B cell (primary cell): ENCODE measurements at regions not wholly inside any gene's neighbourhood (a gene's known extent, or its start where the extent isn't known, plus 50 kb on each side); places are given as distances from the start of the nearest gene placed in this dataset.

Source experiments
- ATAC-seq: fragments of 200-7000 bp; cut with Tn5 transposase; one replicate; pipeline ENCODE4 v1.10.0; 2021; ENCODE audit warnings: low read depth, mild to moderate bottlenecking, moderate number of reproducible peaks, moderate library complexity
- CTCF ChIA-PET: fragments of 350-600 bp; sonication (Branson Sonifier 250); formaldehyde crosslinking; loops from one replicate; lab custom pipeline; 2021; ENCODE audit warnings: antibody characterized with exemption, inconsistent platforms; lab: Charles Lee
- POLR2A ChIA-PET: fragments of 350-600 bp; sonication (Branson Sonifier 250); formaldehyde crosslinking; loops from one replicate; lab custom pipeline; 2021; ENCODE audit warnings: antibody characterized with exemption; lab: Charles Lee
- DNase-seq: peaks from one replicate; pipeline ENCODE4 v3.0.0; 2013
- H2AFZ ChIP-seq: 2 replicates; pipeline ENCODE4 v1.6.1; 2012; ENCODE audit warnings: mild to moderate bottlenecking, low read depth, low read length; ENCODE audit not compliant: insufficient read depth, poor library complexity, severe bottlenecking
- H3K27ac ChIP-seq, 2 donors: 1 replicate in 1 of 2; 2 replicates in 1 of 2; pipeline ENCODE4 v1.5.1; 2012 to 2013; ENCODE audit warnings: low read length in 2 of 2, mild to moderate bottlenecking in 2 of 2, moderate library complexity in 1 of 2
- H3K27me3 ChIP-seq, 4 experiments: fragments of 200-600 bp in 1 of 4; sonication (generic) in 1 of 4; replicated peaks in 1 of 4; 1 replicate in 2 of 4; 2 replicates in 2 of 4; pipeline versions ENCODE4 v1.6.1 to v1.7.0; 2013 to 2016; ENCODE audit warnings: low read length in 3 of 4, mild to moderate bottlenecking in 2 of 4, mixed read lengths in 1 of 4, moderate library complexity in 1 of 4; ENCODE audit not compliant: insufficient read depth in 4 of 4, control insufficient read depth in 3 of 4; ENCODE audit errors: control extremely low read depth in 1 of 4
- H3K36me3 ChIP-seq, 2 experiments: replicated peaks in 1 of 2; 1 replicate in 1 of 2; 2 replicates in 1 of 2; pipeline versions ENCODE4 v1.6.1 to v1.7.1; 2013; ENCODE audit warnings: low read length in 1 of 2; ENCODE audit not compliant: insufficient read depth in 2 of 2, control insufficient read depth in 1 of 2; ENCODE audit errors: control extremely low read depth in 1 of 2, extremely low read depth in 1 of 2
- H3K4me1 ChIP-seq, 2 donors: fragments of 200-600 bp in 1 of 2; sonication (generic) in 1 of 2; 1 replicate in 1 of 2; 2 replicates in 1 of 2; pipeline versions ENCODE4 v1.5.1 to v1.6.1; 2013 to 2017; ENCODE audit warnings: low read length in 2 of 2; ENCODE audit not compliant: control insufficient read depth in 2 of 2, insufficient read depth in 2 of 2
- H3K4me2 ChIP-seq: replicated peaks from 2 replicates; pipeline ENCODE3; 2012; ENCODE audit warnings: mild to moderate bottlenecking, low read depth, low read length; ENCODE audit not compliant: poor library complexity, severe bottlenecking
- H3K4me3 ChIP-seq, 5 experiments: fragments of 200-600 bp in 1 of 5; sonication (generic) in 1 of 5; 1 replicate in 3 of 5; 2 replicates in 2 of 5; pipeline versions ENCODE4 v1.5.1 to v1.7.0; 2011 to 2016; ENCODE audit warnings: low read length in 4 of 5, mild to moderate bottlenecking in 4 of 5, low read depth in 2 of 5, control low read depth in 1 of 5, moderate library complexity in 1 of 5; ENCODE audit not compliant: insufficient read depth in 1 of 5; ENCODE audit errors: control extremely low read depth in 1 of 5, extremely low read depth in 1 of 5
- H3K79me2 ChIP-seq: fragments of 200-600 bp; sonication (generic); one replicate; pipeline ENCODE4 v1.6.0; 2016; ENCODE audit warnings: low read length; ENCODE audit not compliant: control insufficient read depth, insufficient read depth
- H3K9ac ChIP-seq: fragments of 200-600 bp; sonication (generic); 2 replicates; pipeline ENCODE4 v1.6.1; 2017; ENCODE audit warnings: mild to moderate bottlenecking, low read length, moderate library complexity
- H3K9me3 ChIP-seq, 3 donors: one replicate each; pipeline versions ENCODE4 v1.6.1 to v1.7.1; 2013; ENCODE audit warnings: low read length in 2 of 3; ENCODE audit not compliant: control insufficient read depth in 2 of 3, insufficient read depth in 1 of 3; ENCODE audit errors: control extremely low read depth in 1 of 3
- H4K20me1 ChIP-seq: 2 replicates; pipeline ENCODE4 v1.6.0; 2012; ENCODE audit warnings: mild to moderate bottlenecking, low read length; ENCODE audit not compliant: insufficient read depth, control insufficient read depth, poor library complexity, severe bottlenecking
- H3K27ac Mint-ChIP-seq: one replicate; pipeline ENCODE4 v1.8.0; 2021; ENCODE audit warnings: mixed read lengths
- H3K27me3 Mint-ChIP-seq: one replicate; pipeline ENCODE4 v1.8.0; 2021; ENCODE audit warnings: mixed read lengths
- H3K4me1 Mint-ChIP-seq: one replicate; pipeline ENCODE4 v1.8.0; 2021; ENCODE audit warnings: mixed read lengths
- H3K4me3 Mint-ChIP-seq: one replicate; pipeline ENCODE4 v1.8.0; 2021; ENCODE audit warnings: mixed read lengths
- H3K9me3 Mint-ChIP-seq: one replicate; pipeline ENCODE4 v1.8.0; 2022; ENCODE audit warnings: mixed read lengths; ENCODE audit not compliant: insufficient read depth
- CTCF ChIP-seq: fragments of 200-600 bp; IDR thresholded peaks from one replicate; pipeline ENCODE4 v1.8.0; 2022; ENCODE audit warnings: antibody characterized with exemption, mild to moderate bottlenecking
- EZH2 ChIP-seq: IDR thresholded peaks from 2 replicates; pipeline ENCODE4 v1.6.1; 2012; ENCODE audit warnings: borderline replicate concordance, low read depth, mild to moderate bottlenecking, moderate library complexity, low read length; ENCODE audit not compliant: insufficient read depth, poor library complexity, severe bottlenecking
- WGBS: methylation state at CpG from one replicate; pipeline ENCODE4 v1.1.5; 2013; ENCODE audit warnings: missing lambda C conversion rate; ENCODE audit not compliant: insufficient coverage; 5-methylcytosine and 5-hydroxymethylcytosine counted together
- intact Hi-C: fragments of 100-400 bp; cut with micrococcal nuclease; formaldehyde crosslinking; loops from one replicate; pipeline ENCODE4 v1.10.0; 2022

GRCh38 chr5:8767111-8767510 is 778.8 kb downstream of the SEMA5A start:
- H3K4me1 Mint-ChIP-seq = no peaks in the 10 kb centered on the region
- Histone ChIP-seq H3K27me3 (no peaks in the 10 kb centered on the region), H4K20me1 (no peaks in the 10 kb centered on the region), H3K9ac (no peak overlapping the region), H3K27ac (no peak overlapping the region), H3K4me1 (no peaks in the 10 kb centered on the region), H2AFZ (no peak overlapping the region), H3K79me2 (no peaks in the 10 kb centered on the region), H3K36me3 (no peaks in the 10 kb centered on the region), H3K4me3 (no peak overlapping the region), H3K9me3 (peaks cover 0 to 3% (median 0%) of the 10 kb centered on the region in 3 donors), H3K4me2 (no peak overlapping the region)
- intact Hi-C loops = no loop called here
- no peaks in the 10 kb centered on the region for H3K27me3 Mint-ChIP-seq
- H3K9me3 Mint-ChIP-seq = no peaks in the 10 kb centered on the region
- WGBS = 67% methylated on average over 1 of the region's 3 CpGs
- no peak for DNase-seq
- TF ChIP-seq CTCF (no peak), EZH2 (no peak)
- ATAC-seq = no peak
- ChIA-PET POLR2A (no interaction called here), CTCF (no interaction called here)
- H3K4me3 Mint-ChIP-seq = no peak overlapping the region
- H3K27ac Mint-ChIP-seq = no peak overlapping the region

GRCh38 chr5:8767746-8768145 is 778.1 kb downstream of the SEMA5A start:
- H3K27me3 Mint-ChIP-seq = no peaks in the 10 kb centered on the region
- no peaks in the 10 kb centered on the region for H3K4me1 Mint-ChIP-seq
- Histone ChIP-seq H3K27ac (no peak overlapping the region), H3K9me3 (peaks cover 0 to 3% (median 0%) of the 10 kb centered on the region in 3 donors), H3K9ac (no peak overlapping the region), H3K4me3 (no peak overlapping the region), H3K79me2 (no peaks in the 10 kb centered on the region), H3K27me3 (no peaks in the 10 kb centered on the region), H3K36me3 (no peaks in the 10 kb centered on the region), H4K20me1 (no peaks in the 10 kb centered on the region), H3K4me2 (no peak overlapping the region), H3K4me1 (no peaks in the 10 kb centered on the region), H2AFZ (no peak overlapping the region)
- WGBS = no CpG with 5 or more reads among the region's 3 CpGs
- ATAC-seq (no peak), DNase-seq (no peak)
- no peak overlapping the region for H3K27ac Mint-ChIP-seq
- ChIA-PET POLR2A (no interaction called here), CTCF (no interaction called here)
- no peaks in the 10 kb centered on the region for H3K9me3 Mint-ChIP-seq
- no peak for TF ChIP-seq CTCF
- no peak for TF ChIP-seq EZH2
- H3K4me3 Mint-ChIP-seq = no peak overlapping the region
- intact Hi-C loops = no loop called here
